8988T (cell line): ENCODE measurements at regions not wholly inside any gene's neighbourhood (a gene's known extent, or its start where the extent isn't known, plus 50 kb on each side); places are given as distances from the start of the nearest gene placed in this dataset.

ENCODE experiments used
- DNase-seq: peaks from one replicate; pipeline ENCODE4 v3.0.0; 2011

- no peak for DNase-seq
These were observed 410.9 kb downstream of the UTRN start for GRCh38 chr6:144695858-144696533.

GRCh38 chr6:144696610-144697368 is 411.7 kb downstream of the UTRN start:
- DNase-seq: no peak

- DNase-seq: no peak
These were observed 412.2 kb downstream of the UTRN start for GRCh38 chr6:144697369-144697760.

DNA sequence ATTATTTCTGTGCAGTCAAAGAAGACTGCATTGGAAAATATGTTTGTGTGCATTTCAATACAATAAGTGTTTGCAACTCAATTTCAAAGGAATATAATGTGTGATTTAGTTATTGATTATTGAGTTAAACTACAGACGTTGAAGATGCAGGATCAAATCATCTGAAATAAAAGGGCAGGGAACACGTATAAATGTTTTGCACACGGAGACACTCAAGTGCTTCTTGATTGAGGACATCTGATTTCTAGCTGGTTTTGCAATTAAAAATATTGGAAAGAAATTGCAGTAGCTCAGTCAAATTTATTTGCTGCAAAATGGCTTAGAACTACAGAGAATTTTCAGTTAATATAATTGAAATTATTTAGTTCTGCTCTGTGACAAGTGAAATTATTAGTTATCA is 412.7 kb downstream of the UTRN start:
- no peak for DNase-seq

DNA sequence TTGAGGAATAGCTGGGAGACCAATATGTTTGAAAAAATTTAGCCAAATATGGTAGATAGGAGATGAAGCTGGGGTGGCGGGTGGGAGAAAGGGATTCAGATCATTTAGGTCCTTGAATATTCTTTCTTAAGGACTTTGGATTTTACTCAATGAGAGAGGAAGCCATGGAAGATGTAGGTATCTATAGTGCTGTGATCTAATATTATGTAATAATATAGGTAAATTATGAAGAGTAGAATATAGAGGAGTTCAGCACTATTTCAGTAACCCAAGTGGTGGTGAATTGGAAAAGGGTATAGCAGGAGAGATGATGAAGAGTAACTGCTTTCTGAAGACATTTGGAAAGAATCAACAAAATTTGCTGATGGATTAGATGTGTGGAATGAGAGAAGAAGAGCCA is 417.6 kb downstream of the UTRN start:
- no peak for DNase-seq

DNA sequence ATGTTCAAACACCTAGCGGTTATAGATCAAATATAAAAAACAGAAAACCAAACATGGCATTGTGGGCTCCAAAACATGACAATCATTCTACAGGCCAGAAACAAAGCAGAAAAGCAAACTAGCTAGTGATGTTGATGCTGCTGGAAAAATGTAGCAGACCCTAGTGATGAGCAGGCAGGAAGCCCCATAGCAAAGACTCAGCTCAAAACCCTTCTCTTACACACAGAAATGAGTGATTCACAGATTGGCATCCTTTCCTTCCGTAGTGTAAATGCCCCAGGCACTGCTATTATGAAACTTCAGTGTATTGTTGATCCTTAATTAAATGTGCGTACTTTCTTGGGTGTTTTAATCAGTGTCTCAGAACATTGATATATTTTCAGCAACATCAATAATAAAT is 425.1 kb downstream of the UTRN start:
- DNase-seq: peak; percentile 24

- DNase-seq: no peak
These were observed 426.5 kb downstream of the UTRN start for GRCh38 chr6:144711661-144712060.

GRCh38 chr6:144712541-144712940 is 427.4 kb downstream of the UTRN start:
- DNase-seq: no peak

GRCh38 chr6:144714021-144714712 is 429.0 kb downstream of the UTRN start:
- no peak for DNase-seq

DNA sequence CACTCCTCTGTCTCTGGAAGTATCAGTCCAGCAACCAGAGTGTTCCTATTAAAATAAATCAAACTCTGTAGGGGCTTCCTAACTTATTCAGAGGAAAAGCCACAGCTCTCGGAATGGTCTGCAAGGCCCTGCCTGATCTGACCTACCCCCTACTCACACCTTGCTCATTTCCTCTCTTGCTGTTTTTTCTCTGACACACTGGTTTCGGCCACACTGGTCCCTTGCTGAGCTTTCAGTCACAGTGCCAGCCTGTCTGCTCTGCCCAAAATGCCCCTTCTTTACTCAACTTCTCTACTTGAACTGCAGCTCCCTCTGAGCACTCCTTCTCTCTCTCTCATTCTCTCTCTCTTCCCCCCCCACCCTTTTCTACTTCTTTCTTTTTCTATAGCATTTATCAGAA is 430.2 kb downstream of the UTRN start:
- DNase-seq: no peak

DNA sequence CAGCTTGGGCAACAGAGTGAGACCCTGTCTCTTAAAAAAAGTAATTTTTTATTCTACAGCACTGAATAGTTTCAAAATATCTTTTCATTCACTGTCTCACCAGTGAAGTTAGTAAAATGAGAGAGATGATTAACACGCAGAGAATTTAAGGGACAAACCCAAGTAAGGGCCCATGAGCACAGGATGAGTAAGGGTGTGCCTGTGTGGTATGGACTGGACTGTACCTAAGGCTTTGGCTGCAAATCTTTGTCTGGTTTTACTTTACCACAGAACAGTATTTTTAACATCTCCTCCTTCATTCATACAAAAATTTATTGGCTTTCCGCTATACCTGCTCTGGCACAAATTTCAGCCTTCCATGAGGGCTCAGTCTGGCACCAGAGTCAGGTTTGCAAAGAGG is 433.3 kb downstream of the UTRN start:
- DNase-seq: no peak

GRCh38 chr6:144721232-144721631 is 436.1 kb downstream of the UTRN start:
- DNase-seq: no peak

GRCh38 chr6:144722154-144722737 is 437.1 kb downstream of the UTRN start:
- DNase-seq: no peak

- no peak for DNase-seq
These were observed 437.8 kb downstream of the UTRN start for GRCh38 chr6:144722925-144723324.

DNA sequence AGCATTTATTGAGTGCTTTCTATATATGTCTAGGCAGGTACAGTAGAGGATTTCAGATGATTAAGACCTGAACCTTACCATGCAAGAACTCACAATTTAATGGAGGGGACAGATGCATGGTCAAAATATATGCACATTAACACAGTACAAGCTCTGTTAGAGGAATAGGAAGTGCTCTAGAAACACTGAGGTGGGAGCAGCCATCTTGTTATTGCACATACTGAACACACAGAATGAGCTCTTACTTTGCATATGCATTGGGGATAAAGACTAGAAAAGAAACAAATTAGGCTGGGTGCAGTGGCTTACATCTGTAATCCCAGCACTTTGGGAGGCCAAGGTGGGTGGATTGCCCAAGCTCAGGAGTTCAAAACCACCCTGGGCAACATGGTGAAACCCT is 438.3 kb downstream of the UTRN start:
- no peak for DNase-seq

- DNase-seq: no peak
These were observed 439.7 kb downstream of the UTRN start for GRCh38 chr6:144724818-144725217.

DNA sequence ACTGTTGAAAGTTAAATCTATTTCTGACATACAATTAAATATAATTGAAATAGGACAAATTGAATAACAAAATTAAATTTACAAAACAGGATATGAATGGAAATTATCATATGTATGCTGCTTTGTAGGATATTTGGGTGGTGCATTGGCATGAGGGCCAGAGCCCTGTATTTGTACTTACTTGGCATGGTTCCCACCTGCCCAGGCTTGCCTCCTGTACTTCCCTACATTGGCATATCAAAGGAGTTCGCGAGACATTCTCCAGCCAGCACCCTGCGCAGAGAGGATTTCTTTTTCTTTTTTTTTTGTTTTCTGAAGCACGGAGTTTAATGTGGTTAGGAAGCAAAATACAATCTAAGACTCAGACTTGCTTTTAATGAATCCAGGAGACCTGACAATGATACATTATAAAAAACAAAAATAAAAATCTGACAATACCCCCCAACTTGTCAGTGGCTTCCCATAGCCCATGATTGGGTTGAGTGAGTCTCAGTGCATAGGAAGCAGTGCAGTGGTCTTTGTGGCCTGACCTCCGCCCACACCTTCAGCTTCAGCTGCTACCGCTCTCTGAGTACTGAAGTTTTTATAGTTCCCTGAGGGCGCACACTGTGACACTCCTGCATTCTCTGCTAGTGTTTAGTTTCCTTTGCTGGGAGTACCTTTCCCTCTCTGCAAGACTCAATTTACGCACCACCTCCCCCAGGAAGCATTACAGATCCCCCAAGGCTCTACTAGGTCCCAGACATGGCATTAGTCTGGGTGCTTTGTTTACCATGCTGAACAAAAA is 440.8 kb downstream of the UTRN start:
- no peak for DNase-seq

DNA sequence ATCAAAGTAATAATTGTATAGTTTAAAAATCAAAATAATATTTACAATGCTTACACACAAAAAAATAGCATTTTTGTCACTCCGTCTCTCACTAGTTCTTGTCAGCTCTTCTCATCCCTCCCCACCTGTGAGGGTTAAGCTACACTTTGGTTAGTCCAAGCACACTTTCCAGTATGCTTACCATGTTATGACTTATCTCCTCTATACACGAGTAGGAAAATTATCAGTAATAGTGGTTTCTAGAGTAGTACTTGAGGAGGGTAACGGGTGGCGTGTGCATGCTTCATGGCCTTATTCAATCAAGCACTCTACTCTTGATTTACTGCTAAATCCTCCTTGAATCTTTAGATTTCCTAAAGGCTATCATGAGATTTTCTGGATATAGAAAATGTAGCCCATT is 443.7 kb downstream of the UTRN start:
- DNase-seq: no peak

GRCh38 chr6:144729502-144729901 is 444.4 kb downstream of the UTRN start:
- DNase-seq: no peak

DNA sequence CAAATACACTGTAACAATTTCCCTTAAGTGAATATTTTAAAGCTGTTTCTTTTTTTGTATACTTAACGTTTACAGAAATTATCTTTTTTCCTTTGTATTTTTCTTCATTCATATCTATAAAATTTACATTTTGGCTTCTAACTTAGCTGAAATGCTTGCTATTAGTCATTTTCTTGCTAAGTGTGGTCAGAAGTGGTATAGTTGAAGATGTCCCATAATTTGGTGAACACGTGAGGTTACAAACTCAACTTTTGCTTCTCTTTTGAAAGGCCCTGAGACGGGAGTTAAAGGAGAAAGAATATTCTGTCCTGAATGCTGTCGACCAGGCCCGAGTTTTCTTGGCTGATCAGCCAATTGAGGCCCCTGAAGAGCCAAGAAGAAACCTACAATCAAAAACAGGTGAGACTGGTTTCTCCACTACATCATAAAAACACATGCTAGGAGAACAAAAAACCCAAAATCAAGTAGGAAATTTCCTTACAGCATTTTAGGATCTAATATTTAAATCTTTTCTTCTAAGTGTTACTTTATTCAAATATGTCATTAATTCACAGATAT is 445.0 kb downstream of the UTRN start:
- DNase-seq: no peak

GRCh38 chr6:144731229-144731628 is 446.1 kb downstream of the UTRN start:
- DNase-seq: no peak

DNA sequence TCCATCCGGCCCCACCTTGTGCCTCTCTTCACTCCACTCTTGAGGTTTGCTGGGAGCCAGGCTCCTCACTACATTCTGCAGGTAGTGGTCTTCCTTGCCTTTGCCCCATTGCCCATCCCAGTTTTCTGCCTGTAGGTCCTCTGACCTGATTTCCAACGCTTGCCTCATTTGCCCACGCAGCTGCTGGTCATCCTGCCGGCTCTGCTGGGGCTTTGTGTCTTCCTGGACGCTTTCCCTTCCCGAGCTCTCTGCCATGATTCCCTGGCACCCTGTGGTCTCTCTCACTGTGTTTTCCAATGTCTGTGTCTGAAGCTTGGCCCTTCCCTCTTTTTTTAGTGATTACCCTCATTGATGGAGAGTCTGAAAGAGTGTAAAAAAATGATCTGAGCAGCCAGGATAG is 451.6 kb downstream of the UTRN start:
- no peak for DNase-seq

- no peak for DNase-seq
These were observed 452.9 kb downstream of the UTRN start for GRCh38 chr6:144737998-144738397.
